GM12873 (cell line): ENCODE measurements at regions not wholly inside any gene's neighbourhood (a gene's known extent, or its start where the extent isn't known, plus 50 kb on each side); places are given as distances from the start of the nearest gene placed in this dataset.

Source experiments
- CTCF ChIP-seq: IDR thresholded peaks from 2 replicates; pipeline ENCODE4 v1.5.1; 2012; ENCODE audit warnings: low read depth, mild to moderate bottlenecking, moderate library complexity, low read length, control low read depth; ENCODE audit not compliant: insufficient read depth; ENCODE audit errors: missing control alignments

GRCh38 chr15:61474796-61475195 is 245.7 kb upstream of the RORA start:
- no peak for TF ChIP-seq CTCF

- TF ChIP-seq CTCF = no peak
Observed at GRCh38 chr15:61467823-61468222, 238.7 kb upstream of the RORA start.

GRCh38 chr15:61459785-61460707 is 230.9 kb upstream of the RORA start:
- TF ChIP-seq CTCF = no peak

- TF ChIP-seq CTCF = no peak
Observed at GRCh38 chr15:61457050-61457733, 228.1 kb upstream of the RORA start.

GRCh38 chr15:61449186-61449702 is 220.1 kb upstream of the RORA start:
- TF ChIP-seq CTCF = no peak

GRCh38 chr15:61447981-61448380 is 218.9 kb upstream of the RORA start:
- TF ChIP-seq CTCF = no peak

GRCh38 chr15:61444585-61444984 is 215.5 kb upstream of the RORA start:
- TF ChIP-seq CTCF = no peak
